HG03460 (cell line): ENCODE measurements at regions not wholly inside any gene's neighbourhood (a gene's known extent, or its start where the extent isn't known, plus 50 kb on each side); places are given as distances from the start of the nearest gene placed in this dataset.
"Not testable (repeated sequence)": the region's sequence is repeated elsewhere in the genome, so short reads cannot be mapped to it uniquely, and the experiment has no call there.

Experiments used
- ATAC-seq: cut with Tn5 transposase; IDR thresholded peaks from one replicate; pipeline ENCODE4 v1.9.1; 2021; ENCODE audit not compliant: unreplicated experiment

- no peak for ATAC-seq
These were observed 245.3 kb downstream of the PARN start for GRCh38 chr16:14384745-14385144.

- ATAC-seq: not testable (repeated sequence)
These were observed 246.2 kb downstream of the PARN start for GRCh38 chr16:14383844-14384243.

- no peak for ATAC-seq
These were observed 251.2 kb downstream of the PARN start for GRCh38 chr16:14378689-14379467.

- ATAC-seq: no peak
These were observed 251.9 kb downstream of the PARN start for GRCh38 chr16:14378131-14378551.

- no peak for ATAC-seq
These were observed 252.7 kb downstream of the PARN start for GRCh38 chr16:14377326-14377725.

GRCh38 chr16:14375132-14375491 lies 254.9 kb downstream of the PARN start:
- no peak for ATAC-seq

GRCh38 chr16:14374451-14375131 lies 255.5 kb downstream of the PARN start:
- ATAC-seq: no peak

- no peak for ATAC-seq
These were observed 256.2 kb downstream of the PARN start for GRCh38 chr16:14373896-14374295.

GRCh38 chr16:14373406-14373805 lies 256.7 kb downstream of the PARN start:
- no peak for ATAC-seq

GRCh38 chr16:14372471-14372870 lies 257.6 kb downstream of the PARN start:
- no peak for ATAC-seq

GRCh38 chr16:14371778-14372431 lies 258.2 kb downstream of the PARN start:
- no peak for ATAC-seq

- ATAC-seq: no peak
These were observed 259.3 kb downstream of the PARN start for GRCh38 chr16:14370736-14371234.

- ATAC-seq: no peak
These were observed 260.1 kb downstream of the PARN start for GRCh38 chr16:14369734-14370598.

- ATAC-seq: no peak
These were observed 261.7 kb downstream of the PARN start for GRCh38 chr16:14368399-14368798.

GRCh38 chr16:14366974-14367707 lies 262.9 kb downstream of the PARN start:
- ATAC-seq: no peak

- ATAC-seq: no peak
These were observed 263.6 kb downstream of the PARN start for GRCh38 chr16:14366447-14366846.

- ATAC-seq: no peak
These were observed 264.7 kb downstream of the PARN start for GRCh38 chr16:14365200-14365851.

- no peak for ATAC-seq
These were observed 265.5 kb downstream of the PARN start for GRCh38 chr16:14364386-14365199.

- no peak for ATAC-seq
These were observed 266.0 kb downstream of the PARN start for GRCh38 chr16:14364112-14364385.
